PC-9 (cell line): ENCODE measurements at regions not wholly inside any gene's neighbourhood (a gene's known extent, or its start where the extent isn't known, plus 50 kb on each side); places are given as distances from the start of the nearest gene placed in this dataset.

ENCODE experiments used
- BruUV-seq: library from RNA; stranded (reverse); fragments of 400-500 nt; replicated peaks from 2 replicates; lab custom pipeline; 2021; lab: Mats Ljungman, UMichigan
- CTCF ChIA-PET: fragments of 300-600 bp; sonication (Branson Sonifier 250); formaldehyde crosslinking; loops from one replicate; lab custom pipeline; 2022; ENCODE audit warnings: antibody characterized with exemption; lab: Charles Lee
- POLR2A ChIA-PET: fragments of 300-600 bp; sonication (Branson Sonifier 250); formaldehyde crosslinking; loops from one replicate; lab custom pipeline; 2022; ENCODE audit warnings: antibody characterized with exemption; ENCODE audit not compliant: unreplicated experiment; lab: Charles Lee
- DNase-seq, 2 experiments: peaks; one replicate each; pipeline versions ENCODE4 v3.0.0 to v3.0.0-alpha.2; 2015 to 2022; ENCODE audit warnings: mixed read lengths in 1 of 2
- H2AFZ ChIP-seq: fragments of 200-600 bp; sonication (generic); 2 replicates; pipeline ENCODE4 v1.8.1; 2017; ENCODE audit warnings: antibody characterized with exemption
- H3F3A ChIP-seq: fragments of 200-600 bp; sonication (generic); 2 replicates; pipeline ENCODE4 v1.8.1; 2017; ENCODE audit warnings: antibody characterized with exemption, mild to moderate bottlenecking, low read depth; ENCODE audit not compliant: insufficient read depth
- H3K27ac ChIP-seq: fragments of 200-600 bp; sonication (generic); 2 replicates; pipeline ENCODE4 v1.6.1; 2016; ENCODE audit warnings: mixed run types
- H3K27me3 ChIP-seq: fragments of 200-600 bp; sonication (generic); 2 replicates; pipeline ENCODE4 v1.6.1; 2016; ENCODE audit warnings: low read depth, mixed run types; ENCODE audit not compliant: insufficient read depth
- H3K36me3 ChIP-seq: fragments of 200-600 bp; sonication (generic); 2 replicates; pipeline ENCODE4 v1.6.1; 2016; ENCODE audit warnings: low read depth, mixed run types
- H3K4me1 ChIP-seq: fragments of 200-600 bp; sonication (generic); replicated peaks from 2 replicates; pipeline ENCODE4 v1.6.1; 2016; ENCODE audit warnings: mixed run types; ENCODE audit not compliant: insufficient read depth
- H3K4me2 ChIP-seq: fragments of 200-600 bp; sonication (generic); 2 replicates; pipeline ENCODE4 v1.6.1; 2017; ENCODE audit warnings: mixed run types
- H3K4me3 ChIP-seq: fragments of 200-600 bp; sonication (generic); 2 replicates; pipeline ENCODE4 v1.6.1; 2016; ENCODE audit warnings: mixed run types
- H3K79me2 ChIP-seq: fragments of 200-600 bp; sonication (generic); 2 replicates; pipeline ENCODE4 v1.6.1; 2017; ENCODE audit warnings: low read depth, mixed run types
- H3K9me2 ChIP-seq: fragments of 200-600 bp; sonication (generic); 2 replicates; pipeline ENCODE4 v1.8.1; 2017; ENCODE audit warnings: mild to moderate bottlenecking; ENCODE audit not compliant: insufficient read depth
- H3K9me3 ChIP-seq: fragments of 200-600 bp; sonication (generic); 2 replicates; pipeline ENCODE4 v1.8.1; 2016; ENCODE audit warnings: low read depth; ENCODE audit not compliant: insufficient read depth
- H4K20me1 ChIP-seq: fragments of 200-600 bp; sonication (generic); 2 replicates; pipeline ENCODE4 v1.8.1; 2017; ENCODE audit not compliant: insufficient read depth
- CTCF ChIP-seq: fragments of 200-600 bp; sonication (generic); conservative IDR thresholded peaks from 2 replicates; pipeline ENCODE4 v1.6.1; 2017; ENCODE audit warnings: mixed run types, antibody characterized with exemption, mild to moderate bottlenecking, moderate library complexity
- EZH2 ChIP-seq: fragments of 200-600 bp; sonication (generic); IDR thresholded peaks from 2 replicates; pipeline ENCODE4 v1.8.0; 2017; ENCODE audit warnings: antibody characterized with exemption, low read depth
- intact Hi-C: fragments of 100-400 bp; cut with micrococcal nuclease; formaldehyde crosslinking; loops from one replicate; pipeline ENCODE4 v1.10.0; 2022; ENCODE audit not compliant: unreplicated experiment

GRCh38 chr2:201983174-201983573, 50.5 kb upstream of the FZD7 start:
- H3K4me2 ChIP-seq: no peak overlapping the region
- BruUV-seq: no TSS peak
- H2AFZ ChIP-seq: no peak overlapping the region

DNA sequence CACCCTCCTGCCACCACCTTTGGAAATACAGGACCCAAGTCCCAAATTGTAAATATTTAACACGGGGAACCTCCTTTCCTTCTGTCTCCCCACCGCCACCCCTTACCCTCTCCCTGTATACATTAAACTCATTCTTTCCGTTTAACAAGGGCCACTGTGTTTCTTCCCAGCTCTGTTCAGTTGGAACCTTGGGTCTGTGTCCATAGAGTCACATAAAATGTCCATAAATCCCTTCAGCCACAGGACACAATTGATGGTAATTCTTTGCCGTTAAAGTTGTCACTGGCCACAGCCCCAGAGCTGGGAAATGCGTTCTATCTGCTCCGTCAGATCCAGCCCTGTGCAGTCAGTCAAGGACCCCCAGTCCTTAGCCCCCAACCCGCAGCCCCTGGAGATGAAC, 49.9 kb upstream of the FZD7 start:
- Histone ChIP-seq H3K4me3 (no peak overlapping the region), H2AFZ (no peak overlapping the region), H3K79me2 (no peaks in the 10 kb centered on the region), H3K27me3 (no peaks in the 10 kb centered on the region), H4K20me1 (no peaks in the 10 kb centered on the region), H3K4me1 (no peaks in the 10 kb centered on the region), H3K9me3 (no peaks in the 10 kb centered on the region), H3F3A (no peaks in the 10 kb centered on the region), H3K27ac (no peak overlapping the region), H3K9me2 (no peaks in the 10 kb centered on the region), H3K36me3 (no peaks in the 10 kb centered on the region), H3K4me2 (no peak overlapping the region)
- POLR2A ChIA-PET: no interaction called here
- no peak for TF ChIP-seq EZH2
- no peak for TF ChIP-seq CTCF
- intact Hi-C loops: no loop called here
- no TSS peak for BruUV-seq
- no peak for DNase-seq
- CTCF ChIA-PET: no interaction called here

More at GRCh38 chr2:201983174-201983573, 50.5 kb upstream of the FZD7 start:
- Histone ChIP-seq H3K27me3 (no peaks in the 10 kb centered on the region), H3F3A (no peaks in the 10 kb centered on the region), H3K9me2 (no peaks in the 10 kb centered on the region), H4K20me1 (no peaks in the 10 kb centered on the region), H3K36me3 (no peaks in the 10 kb centered on the region), H3K4me3 (no peak overlapping the region), H3K27ac (no peak overlapping the region), H3K9me3 (no peaks in the 10 kb centered on the region), H3K4me1 (no peaks in the 10 kb centered on the region), H3K79me2 (no peaks in the 10 kb centered on the region)
- DNase-seq: no peak
- TF ChIP-seq EZH2 (no peak), CTCF (no peak)
- CTCF ChIA-PET: no interaction called here
- intact Hi-C loops: no loop called here
- POLR2A ChIA-PET: no interaction called here
